Adrenal gland (tissue), 9 donors: ENCODE measurements at regions not wholly inside any gene's neighbourhood (a gene's known extent, or its start where the extent isn't known, plus 50 kb on each side); places are given as distances from the start of the nearest gene placed in this dataset.

ENCODE experiments used
- DNase-seq, 7 donors: peaks; one replicate each; pipeline ENCODE4 v3.0.0-alpha.2; 2019 to 2020
- H3K27ac ChIP-seq, 5 donors: fragments of 200-600 bp; sonication (generic) in 4 of 5; 1 replicate in 3 of 5; 2 replicates in 2 of 5; pipeline versions ENCODE4 v1.5.1 to v1.8.0; 2016 to 2020; ENCODE audit warnings: mild to moderate bottlenecking in 1 of 5
- H3K27me3 ChIP-seq: fragments of 200-600 bp; 2 replicates; pipeline ENCODE4 v1.8.0; 2021
- H3K36me3 ChIP-seq, 2 donors: fragments of 200-600 bp; replicated peaks in 1 of 2; 1 replicate in 1 of 2; 2 replicates in 1 of 2; pipeline versions ENCODE4 v1.5.1 to v1.8.0; 2018 to 2022
- H3K4me1 ChIP-seq, 2 donors: fragments of 200-600 bp; replicated peaks in 1 of 2; 1 replicate in 1 of 2; 2 replicates in 1 of 2; pipeline versions ENCODE4 v1.5.1 to v1.8.0; 2018 to 2021
- H3K4me3 ChIP-seq, 4 donors: fragments of 200-600 bp; sonication (generic) in 3 of 4; one replicate each; pipeline ENCODE4 v1.5.1; 2016 to 2018
- H3K9me3 ChIP-seq, 3 donors: fragments of 200-600 bp; sonication (generic) in 1 of 3; replicated peaks in 1 of 3; 1 replicate in 2 of 3; 2 replicates in 1 of 3; pipeline versions ENCODE4 v1.5.1 to v1.8.0; 2016 to 2021
- CTCF ChIP-seq, 6 experiments: fragments of 450-650 bp in 4 of 6; fragments of 200-600 bp in 2 of 6; sonication (generic) in 1 of 6; IDR thresholded peaks; 1 replicate in 5 of 6; 2 replicates in 1 of 6; pipeline versions ENCODE4 v1.5.1 to v1.8.0; 2016 to 2021; ENCODE audit warnings: antibody characterized with exemption in 6 of 6, mild to moderate bottlenecking in 2 of 6, moderate library complexity in 1 of 6
- POLR2A ChIP-seq, 2 donors: fragments of 450-650 bp; IDR thresholded peaks; one replicate each; pipeline ENCODE4 v1.6.1; 2017; ENCODE audit warnings: antibody characterized with exemption in 2 of 2, mild to moderate bottlenecking in 2 of 2, moderate library complexity in 1 of 2
- WGBS, 4 donors: extraction: QIAGEN DNeasy Blood & Tissue Kit in 2 of 4; methylation state at CpG; one replicate each; pipeline versions ENCODE4 v1.1.5 to v1.1.7; 2013 to 2017; 5-methylcytosine and 5-hydroxymethylcytosine counted together
- intact Hi-C, 2 donors: fragments of 100-400 bp; cut with DNase I; formaldehyde crosslinking; loops; one replicate each; pipeline versions ENCODE4 v1.14.1 to v1.15.0; 2022 to 2023
- donor health status: healthy with polysubstance abuse.
- donor health status: Bipolar disorder and iron deficiency.
- donor health status: DM: yes; HTN: yes; CAD: no.
- donor health status: DM: no; HTN: no; CAD: no.
- donor health status: DM: no; HTN: no; CAD: no.

GRCh38 chr14:56351861-56352260 is 227.7 kb upstream of the TMEM260 start:
- 90 to 95% (median 90%) methylated on average over 4 of the region's 4 CpGs for WGBS, 4 donors
- Histone ChIP-seq H3K9me3 (no peaks in the 10 kb centered on the region), H3K4me3 (no peak overlapping the region), H3K27ac (no peak overlapping the region), H3K36me3 (no peaks in the 10 kb centered on the region), H3K4me1 (no peaks in the 10 kb centered on the region), H3K27me3 (no peaks in the 10 kb centered on the region)
- no peak for DNase-seq
- intact Hi-C loops: no loop called here
- TF ChIP-seq POLR2A (IDR thresholded peaks at IDR 0.05): no peak
- TF ChIP-seq CTCF (IDR thresholded peaks at IDR 0.05): no peak

- Histone ChIP-seq H3K4me3 (no peak overlapping the region), H3K4me1 (no peaks in the 10 kb centered on the region), H3K9me3 (no peaks in the 10 kb centered on the region), H3K27me3 (no peaks in the 10 kb centered on the region), H3K36me3 (no peaks in the 10 kb centered on the region), H3K27ac (no peak overlapping the region)
- intact Hi-C loops: no loop called here
- DNase-seq: no peak
- WGBS, 4 donors: 86 to 93% (median 88%) methylated on average over 2 of the region's 2 CpGs
- no peak for TF ChIP-seq POLR2A (IDR thresholded peaks at IDR 0.05)
- no peak for TF ChIP-seq CTCF (IDR thresholded peaks at IDR 0.05)
These were observed 226.6 kb upstream of the TMEM260 start for GRCh38 chr14:56352999-56353398.

GRCh38 chr14:56357428-56357827 is 222.2 kb upstream of the TMEM260 start:
- H3K27me3 ChIP-seq: no peaks in the 10 kb centered on the region
- H3K4me1 ChIP-seq: no peaks in the 10 kb centered on the region
- H3K27ac ChIP-seq: no peak overlapping the region
- H3K4me3 ChIP-seq: no peak overlapping the region
- WGBS, 4 donors: 73 to 82% (median 77%) methylated on average over 9 of the region's 9 CpGs
- no peaks in the 10 kb centered on the region for H3K9me3 ChIP-seq
- TF ChIP-seq CTCF (IDR thresholded peaks at IDR 0.05) (no peak), POLR2A (IDR thresholded peaks at IDR 0.05) (no peak)
- intact Hi-C loops: no loop called here
- H3K36me3 ChIP-seq: no peaks in the 10 kb centered on the region
- no peak for DNase-seq

GRCh38 chr14:56358275-56358674 is 221.3 kb upstream of the TMEM260 start:
- intact Hi-C loops: no loop called here
- DNase-seq: no peak
- Histone ChIP-seq H3K4me3 (no peak overlapping the region), H3K27ac (no peak overlapping the region), H3K4me1 (no peaks in the 10 kb centered on the region), H3K27me3 (no peaks in the 10 kb centered on the region), H3K36me3 (no peaks in the 10 kb centered on the region), H3K9me3 (no peaks in the 10 kb centered on the region)
- TF ChIP-seq POLR2A (IDR thresholded peaks at IDR 0.05): no peak
- no peak for TF ChIP-seq CTCF (IDR thresholded peaks at IDR 0.05)
- WGBS, 4 donors: 58 to 76% (median 68%) methylated on average over 2 of the region's 2 CpGs
